ENCODE measurements at regions not wholly inside any gene's neighbourhood (a gene's known extent, or its start where the extent isn't known, plus 50 kb on each side); places are given as distances from the start of the nearest gene placed in this dataset.
"Not testable (repeated sequence)": the region's sequence is repeated elsewhere in the genome, so short reads cannot be mapped to it uniquely, and the experiment has no call there.

- no peak for DNase-seq (ENCODE audit: low read depth)
Measured at GRCh38 chr18:71370095-71370494, 1081.2 kb downstream of the SOCS6 start.

DNA sequence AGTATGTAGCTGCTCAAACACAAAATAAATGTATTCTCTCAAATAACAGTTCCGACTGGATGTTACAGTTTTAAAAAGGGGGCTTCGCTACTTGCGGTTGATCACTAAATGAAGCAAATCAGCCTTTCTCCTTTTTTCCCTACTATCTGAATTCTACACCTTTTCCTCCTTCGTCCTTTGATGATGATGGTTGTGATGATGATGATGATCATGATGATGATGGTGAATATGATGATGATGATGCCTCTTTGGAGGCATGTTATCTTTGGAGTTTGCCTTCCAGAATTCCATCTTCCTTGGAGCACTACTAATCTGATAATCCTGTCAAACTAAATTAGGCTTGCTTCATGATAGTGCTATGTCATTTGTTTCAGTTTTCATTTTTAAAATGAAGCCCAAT, 1073.3 kb downstream of the SOCS6 start:
- no peak for DNase-seq (ENCODE audit: low read depth)

- not testable (repeated sequence) for DNase-seq (ENCODE audit: low read depth)
Measured at GRCh38 chr18:71355599-71355998, 1066.8 kb downstream of the SOCS6 start.

GRCh38 chr18:71352618-71353017, 1063.8 kb downstream of the SOCS6 start:
- no peak for DNase-seq (ENCODE audit: low read depth)

DNA sequence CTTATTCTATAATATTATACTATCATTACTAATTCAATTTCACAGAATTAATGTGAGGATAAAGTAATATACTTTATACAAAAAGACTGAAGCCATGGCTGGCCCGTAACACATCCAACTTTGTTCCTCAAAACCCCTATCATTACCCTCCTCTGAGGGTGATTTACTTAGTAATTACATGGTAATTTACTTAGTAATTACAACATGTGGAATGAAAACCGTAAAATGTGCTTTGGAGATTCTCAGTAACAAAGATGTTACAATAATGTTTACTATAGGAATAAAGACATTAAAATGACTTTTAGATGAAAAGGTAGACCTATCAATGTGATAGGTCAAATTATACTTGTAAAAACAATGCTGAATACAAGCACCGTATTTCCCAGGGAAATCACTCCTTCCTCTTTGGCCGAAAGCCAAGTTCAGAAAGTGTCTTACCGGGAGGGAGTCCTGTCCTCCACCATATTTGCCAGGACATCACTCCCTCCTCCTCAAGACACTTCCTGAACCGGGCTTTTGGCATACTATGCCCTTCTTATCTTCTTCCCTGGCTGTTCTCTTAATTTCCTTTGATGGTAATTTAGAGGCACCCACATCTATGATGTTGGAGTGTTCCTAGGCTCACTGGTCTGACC, 1047.8 kb downstream of the SOCS6 start:
- DNase-seq (ENCODE audit: low read depth): no peak

GRCh38 chr18:71329563-71329962, 1040.7 kb downstream of the SOCS6 start:
- no peak for DNase-seq (ENCODE audit: low read depth)

GRCh38 chr18:71329114-71329513, 1040.3 kb downstream of the SOCS6 start:
- no peak for DNase-seq (ENCODE audit: low read depth)

- DNase-seq (ENCODE audit: low read depth): no peak
Measured at GRCh38 chr18:71327850-71328249, 1039.0 kb downstream of the SOCS6 start.

GRCh38 chr18:71327441-71327840, 1038.6 kb downstream of the SOCS6 start:
- DNase-seq (ENCODE audit: low read depth): no peak

- DNase-seq (ENCODE audit: low read depth): no peak
Measured at GRCh38 chr18:71326826-71327225, 1038.0 kb downstream of the SOCS6 start.

- DNase-seq (ENCODE audit: low read depth): no peak
Measured at GRCh38 chr18:71324356-71324755, 1035.5 kb downstream of the SOCS6 start.

DNA sequence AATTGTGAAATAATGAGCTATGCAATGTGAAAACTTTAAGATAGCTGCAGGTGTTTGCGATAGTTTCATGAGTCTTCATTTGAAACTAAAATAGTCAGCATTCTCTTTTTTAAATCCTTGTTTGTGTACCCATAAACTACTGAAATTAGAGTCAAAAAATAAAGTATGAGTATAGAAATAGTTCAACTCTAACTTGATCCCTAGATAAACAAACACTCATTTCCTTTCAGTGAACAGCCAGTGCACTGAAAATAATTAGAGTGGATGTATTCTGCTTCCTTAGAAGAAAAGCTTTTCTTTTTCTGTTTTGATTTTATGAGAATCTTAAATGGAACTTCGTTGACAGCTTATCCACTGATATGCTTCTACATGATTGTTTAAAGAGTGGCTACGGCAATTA, 1033.4 kb downstream of the SOCS6 start:
- DNase-seq (ENCODE audit: low read depth): no peak

GRCh38 chr18:71321319-71321718, 1032.5 kb downstream of the SOCS6 start:
- no peak for DNase-seq (ENCODE audit: low read depth)

DNA sequence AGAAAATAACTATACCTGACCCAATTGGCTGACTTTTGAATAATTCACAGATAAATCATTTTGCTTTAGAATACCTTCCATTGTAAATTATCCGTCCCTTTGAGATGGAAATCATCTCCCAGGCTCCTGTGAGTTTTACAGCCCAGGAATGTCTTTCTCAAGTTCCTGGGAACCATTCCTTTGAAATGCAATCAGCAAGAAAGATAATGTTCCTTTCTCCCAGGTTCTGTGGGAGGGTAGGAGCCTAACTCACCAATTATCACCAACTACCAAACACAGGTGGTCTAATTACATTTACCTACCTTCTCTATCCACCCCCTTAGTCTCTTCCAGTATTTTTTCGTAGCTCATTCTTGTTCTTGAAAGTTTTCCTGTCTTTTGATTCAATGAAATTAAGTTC, 1016.0 kb downstream of the SOCS6 start:
- no peak for DNase-seq (ENCODE audit: low read depth)

DNA sequence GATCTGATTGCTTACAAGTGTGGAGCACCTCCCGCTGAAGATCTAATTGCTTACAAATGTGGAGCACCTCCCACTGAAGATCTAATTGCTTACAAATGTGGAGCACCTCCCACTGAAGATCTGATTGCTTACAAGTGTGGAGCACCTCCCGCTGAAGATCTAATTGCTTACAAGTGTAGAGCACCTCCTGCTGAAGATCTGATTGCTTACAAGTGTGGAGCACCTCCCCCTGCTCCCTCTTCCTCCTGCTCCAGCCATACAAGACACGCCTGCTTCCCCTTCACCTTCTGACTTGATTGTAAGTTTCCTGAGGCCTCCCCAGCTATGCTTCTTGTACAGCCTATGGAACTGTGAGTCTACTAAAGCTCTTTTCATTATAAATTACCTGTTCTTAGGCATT, 1014.9 kb downstream of the SOCS6 start:
- not testable (repeated sequence) for DNase-seq (ENCODE audit: low read depth)

DNA sequence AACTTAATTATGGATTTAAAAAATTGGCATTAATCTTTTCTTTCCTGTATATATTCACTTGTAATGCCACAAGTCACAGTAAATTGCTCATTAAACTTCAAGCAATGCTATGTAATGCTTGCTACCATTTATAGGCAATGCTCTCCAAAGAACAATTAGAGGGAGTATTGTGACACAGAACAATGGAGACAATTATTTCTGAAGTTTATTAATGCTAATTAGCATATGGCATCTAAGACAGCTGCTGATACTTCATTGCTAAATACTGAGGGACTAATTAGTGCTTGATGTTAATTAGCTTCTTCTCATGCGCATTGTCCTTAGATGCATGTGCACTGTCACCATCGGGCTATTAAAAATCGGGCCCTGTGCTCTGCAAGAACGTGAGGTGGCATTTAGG, 1012.8 kb downstream of the SOCS6 start:
- DNase-seq (ENCODE audit: low read depth): no peak

- DNase-seq (ENCODE audit: low read depth): not testable (repeated sequence)
Measured at GRCh38 chr18:71294201-71294600, 1005.4 kb downstream of the SOCS6 start.

GRCh38 chr18:71293322-71293721, 1004.5 kb downstream of the SOCS6 start:
- no peak for DNase-seq (ENCODE audit: low read depth)

- no peak for DNase-seq (ENCODE audit: low read depth)
Measured at GRCh38 chr18:71287268-71287667, 998.4 kb downstream of the SOCS6 start.

DNA sequence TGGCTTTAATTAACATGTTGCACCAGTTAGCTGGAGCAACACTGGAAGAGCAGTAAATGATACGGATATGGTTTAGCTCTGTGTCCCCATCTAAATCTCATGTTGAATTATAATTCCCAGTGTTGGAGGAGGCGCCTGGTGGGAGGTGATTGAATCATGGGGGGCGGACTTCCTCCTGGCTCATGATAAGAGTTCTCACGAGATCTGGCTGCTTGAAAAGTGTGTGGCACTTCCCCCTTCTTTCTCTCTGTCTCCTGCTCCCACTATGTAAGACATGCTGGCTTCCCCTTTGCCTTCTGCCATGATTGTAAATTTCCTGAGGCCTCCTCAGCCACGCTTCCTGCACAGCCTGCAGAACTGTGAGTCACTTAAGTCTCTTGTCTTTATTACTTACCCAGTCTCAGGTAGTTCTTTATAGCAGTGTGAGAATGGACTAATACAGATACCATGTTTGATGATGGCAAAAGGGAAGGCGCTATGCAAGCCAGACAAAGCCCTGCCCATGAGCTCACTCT, 963.6 kb downstream of the SOCS6 start:
- DNase-seq (ENCODE audit: low read depth): no peak

DNA sequence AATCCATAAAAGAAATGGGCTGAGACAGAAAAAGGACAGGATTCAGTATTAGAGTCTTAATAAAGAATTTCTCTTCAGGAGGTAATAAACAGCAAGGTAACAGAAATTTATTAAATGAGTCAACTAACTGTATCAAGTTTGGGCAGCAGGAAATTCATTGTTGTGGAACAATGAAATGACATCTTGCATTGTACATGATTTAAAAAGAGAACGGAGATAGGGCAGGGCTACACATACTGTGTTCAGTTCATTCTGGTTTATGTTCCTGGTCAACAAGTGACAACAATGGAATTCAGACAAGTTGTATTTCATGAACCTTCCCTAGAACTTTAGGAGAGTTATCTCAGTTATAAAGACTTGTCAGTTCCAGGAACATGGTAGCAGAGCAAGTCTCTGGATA, 961.3 kb downstream of the SOCS6 start:
- DNase-seq (ENCODE audit: low read depth): no peak

DNA sequence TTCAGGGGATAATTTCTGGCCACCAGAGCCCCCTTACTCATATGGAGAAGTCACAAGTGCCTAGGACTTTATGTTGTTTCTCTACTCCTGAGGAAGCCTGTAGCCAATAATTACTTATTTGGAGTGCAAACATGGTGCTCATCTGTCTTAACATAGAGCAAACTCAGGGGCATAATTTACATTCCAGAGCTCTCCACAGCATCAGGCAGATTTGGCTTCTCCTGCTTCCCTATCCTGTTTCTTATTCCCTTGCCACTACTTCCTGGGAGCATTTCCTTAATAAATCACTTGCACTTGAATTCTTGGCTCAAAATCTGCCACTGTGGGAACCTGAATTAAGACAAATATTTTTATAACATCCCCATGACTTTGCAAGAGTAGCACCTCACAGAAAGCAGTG, 960.9 kb downstream of the SOCS6 start:
- DNase-seq (ENCODE audit: low read depth): no peak

- no peak for DNase-seq (ENCODE audit: low read depth)
Measured at GRCh38 chr18:71242981-71243380, 954.1 kb downstream of the SOCS6 start.

- DNase-seq (ENCODE audit: low read depth): no peak
Measured at GRCh38 chr18:71238974-71239624, 950.3 kb downstream of the SOCS6 start.
